ENCODE measurements at regions not wholly inside any gene's neighbourhood (a gene's known extent, or its start where the extent isn't known, plus 50 kb on each side); places are given as distances from the start of the nearest gene placed in this dataset.

DNA sequence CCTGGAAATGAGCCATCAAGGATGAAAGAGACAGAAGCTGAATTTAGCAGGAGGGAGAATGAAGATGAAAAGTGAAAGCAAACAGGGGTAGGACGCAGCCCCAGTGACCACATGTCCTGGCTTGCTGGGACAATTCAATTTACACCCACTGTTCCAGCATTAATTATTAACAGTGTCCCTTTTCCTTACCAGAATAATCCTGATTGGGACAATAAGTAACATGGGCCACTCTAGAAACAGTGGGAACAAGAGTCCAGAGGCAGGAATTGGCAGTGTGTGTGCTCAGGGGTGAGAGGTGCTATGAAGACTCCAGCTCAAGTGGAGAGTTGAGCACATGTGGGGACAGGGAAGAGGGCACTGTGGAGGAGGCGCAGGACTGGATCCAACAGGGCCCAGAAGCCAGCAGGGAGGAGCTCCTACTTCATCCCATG, 147.1 kb downstream of the C5orf15 start:
- WGBS (ENCODE audit: insufficient coverage, insufficient replicate concordance, low lambda C conversion rate, missing lambda C conversion rate), result 39% methylated on average over 2 of the region's 2 CpGs
- CTCF ChIA-PET, result interaction anchor here (0.6 to 6.5 kb wide), 10 partner anchors 9 to 499 kb away, joined by 3 to 77 read pairs (median 5); no protein-coding TSS in a partner anchor
- RAD21 ChIA-PET (ENCODE audit: unreplicated experiment), result interaction anchor here (1.1 to 6.5 kb wide), 5 partner anchors 27 to 117 kb away, joined by 4 to 49 read pairs (median 9); no protein-coding TSS in a partner anchor
- no peaks in the 10 kb centered on the region for H3K27me3 ChIP-seq (replicated peaks in 1 of 2; ENCODE audit: control insufficient read depth in 2 of 2, insufficient read depth in 2 of 2, low read length in 1 of 2)
- ATAC-seq (no peak), DNase-seq (ENCODE audit: low read depth, low spot score) (no peak), FAIRE-seq (no peak)
- peaks cover 28% of the 10 kb centered on the region for H3K4me1 ChIP-seq (ENCODE audit: control insufficient read depth, insufficient read depth, low read length)
- peak overlapping the region; percentile 78 for H2AFZ ChIP-seq (ENCODE audit: control insufficient read depth, low read depth, low read length)
- H4K20me1 ChIP-seq (ENCODE audit: control insufficient read depth, insufficient read depth), result no peaks in the 10 kb centered on the region
- SMC1A ChIA-PET (ENCODE audit: uncharacterized antibody, unreplicated experiment), result interaction anchor here (0.8 to 5.4 kb wide), 20 partner anchors 9 to 269 kb away, joined by 3 to 38 read pairs (median 4); no protein-coding TSS in a partner anchor
- peak overlapping the region; percentile 57; the same call in 1 of the 2 replicates for H3K4me2 ChIP-seq (ENCODE audit: control insufficient read depth, insufficient read depth)
- POLR2A ChIA-PET, result interaction anchor here (0.6 to 1.7 kb wide), 4 partner anchors 10 to 716 kb away, joined by 3 to 6 read pairs (median 4); no protein-coding TSS in a partner anchor
- in situ Hi-C loops (cut with MboI) (no loop called here), intact Hi-C loops (cut with micrococcal nuclease; ENCODE audit: unreplicated experiment) (no loop called here)
- no peak overlapping the region for H3K4me3 ChIP-seq
- BruUV-seq (replicated peaks), result no TSS peak
- H3K9ac ChIP-seq (ENCODE audit: control insufficient read depth, insufficient read depth, low read length), result no peak overlapping the region
- H3K9me3 ChIP-seq (replicated peaks; ENCODE audit: control insufficient read depth, insufficient read depth, low read length), result no peaks in the 10 kb centered on the region
- 0 out of 2 replicates have a peak overlapping the region, but pooled peaks have one; percentile 6 for H3K27ac ChIP-seq (ENCODE audit: control insufficient read depth, insufficient read depth)
- H3K79me2 ChIP-seq (ENCODE audit: control insufficient read depth, insufficient read depth, low read length), result no peaks in the 10 kb centered on the region
- no peaks in the 10 kb centered on the region for H3K36me3 ChIP-seq (ENCODE audit: control insufficient read depth in 2 of 2, insufficient read depth in 2 of 2, low read length in 1 of 2)
- TF ChIP-seq RUNX3 (IDR thresholded peaks at IDR 0.05; ENCODE audit: low read length) (0 out of 2 replicates have a peak, but pooled peaks have one; percentile 20), MXI1 (IDR thresholded peaks at IDR 0.05; ENCODE audit: low read depth, low read length) (no peak), JUND (IDR thresholded peaks at IDR 0.05; ENCODE audit: low read depth, low read length) (no peak), IKZF1 (conservative IDR thresholded peaks at IDR 0.05) (peak; percentile 67), ZNF24 (IDR thresholded peaks at IDR 0.05) (no peak), ZNF592 (IDR thresholded peaks at IDR 0.05) (no peak), REST (IDR thresholded peaks at IDR 0.05; ENCODE audit: low read depth, low read length) (no peak), CHD4 (IDR thresholded peaks at IDR 0.05) (no peak), ZNF207 (IDR thresholded peaks at IDR 0.05; ENCODE audit: borderline replicate concordance) (no peak), SREBF1 (IDR thresholded peaks at IDR 0.05; ENCODE audit: low read length) (no peak), RELB (IDR thresholded peaks at IDR 0.05; ENCODE audit: low read depth) (0 out of 2 replicates have a peak, but pooled peaks have one; percentile 31)
- TF ChIP-seq, protein P1, sequence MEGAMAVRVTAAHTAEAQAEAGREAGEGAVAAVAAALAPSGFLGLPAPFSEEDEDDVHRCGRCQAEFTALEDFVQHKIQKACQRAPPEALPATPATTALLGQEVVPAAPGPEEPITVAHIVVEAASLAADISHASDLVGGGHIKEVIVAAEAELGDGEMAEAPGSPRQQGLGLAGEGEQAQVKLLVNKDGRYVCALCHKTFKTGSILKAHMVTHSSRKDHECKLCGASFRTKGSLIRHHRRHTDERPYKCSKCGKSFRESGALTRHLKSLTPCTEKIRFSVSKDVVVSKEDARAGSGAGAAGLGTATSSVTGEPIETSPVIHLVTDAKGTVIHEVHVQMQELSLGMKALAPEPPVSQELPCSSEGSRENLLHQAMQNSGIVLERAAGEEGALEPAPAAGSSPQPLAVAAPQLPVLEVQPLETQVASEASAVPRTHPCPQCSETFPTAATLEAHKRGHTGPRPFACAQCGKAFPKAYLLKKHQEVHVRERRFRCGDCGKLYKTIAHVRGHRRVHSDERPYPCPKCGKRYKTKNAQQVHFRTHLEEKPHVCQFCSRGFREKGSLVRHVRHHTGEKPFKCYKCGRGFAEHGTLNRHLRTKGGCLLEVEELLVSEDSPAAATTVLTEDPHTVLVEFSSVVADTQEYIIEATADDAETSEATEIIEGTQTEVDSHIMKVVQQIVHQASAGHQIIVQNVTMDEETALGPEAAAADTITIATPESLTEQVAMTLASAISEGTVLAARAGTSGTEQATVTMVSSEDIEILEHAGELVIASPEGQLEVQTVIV (IDR thresholded peaks at IDR 0.05; ENCODE audit: borderline replicate concordance, partially characterized antibody), result no peak
